Fibroblast of mammary gland (primary cell): ENCODE measurements at regions not wholly inside any gene's neighbourhood (a gene's known extent, or its start where the extent isn't known, plus 50 kb on each side); places are given as distances from the start of the nearest gene placed in this dataset.

Experiments used
- DNase-seq: peaks from one replicate; pipeline ENCODE4 v3.0.0-alpha.2; 2010; ENCODE audit warnings: low read depth
- H3K4me3 ChIP-seq: 2 replicates; pipeline ENCODE4 v1.5.1; 2011; ENCODE audit warnings: low read depth, mild to moderate bottlenecking, low read length, moderate library complexity; ENCODE audit not compliant: control insufficient read depth
- TF ChIP-seq, protein P1 (sequence below): conservative IDR thresholded peaks from 2 replicates; pipeline ENCODE4 v1.5.1; 2011; ENCODE audit warnings: low read depth, low read length, inconsistent platforms; ENCODE audit not compliant: control insufficient read depth, insufficient read depth

DNA sequence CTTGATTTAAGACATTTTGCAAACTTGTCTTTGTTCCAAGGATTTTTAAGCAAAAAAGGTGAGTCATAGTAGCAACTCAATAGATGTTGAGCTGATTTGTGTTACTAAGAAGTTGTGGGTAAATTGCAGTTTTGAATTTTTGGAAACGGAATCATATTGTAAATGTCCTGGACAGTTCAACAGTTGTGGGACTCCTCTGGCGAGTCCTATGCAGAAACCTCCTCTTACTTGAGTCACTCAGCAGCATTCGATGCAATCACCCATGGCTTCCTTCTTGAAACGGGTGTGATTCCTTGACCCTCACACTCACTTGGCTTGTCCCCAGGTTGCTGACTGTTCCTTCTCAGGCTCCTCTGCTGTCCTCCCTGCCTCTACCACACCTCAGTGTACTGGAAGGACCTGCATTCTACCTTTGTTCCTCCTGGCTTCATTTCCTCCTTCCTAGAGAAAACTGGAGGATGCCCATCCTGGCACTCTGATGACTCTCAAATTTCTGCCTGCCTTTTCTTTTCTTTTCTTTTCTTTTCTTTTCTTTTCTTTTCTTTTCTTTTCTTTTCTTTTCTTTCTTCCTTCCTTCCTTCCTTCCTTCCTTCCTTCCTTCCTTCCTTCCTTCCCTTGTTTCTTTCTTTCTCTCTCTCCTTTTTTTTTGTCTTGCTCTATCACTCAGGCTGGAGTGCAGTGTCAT, 52.8 kb upstream of the DGKG start:
- no peak overlapping the region for H3K4me3 ChIP-seq
- TF ChIP-seq, protein P1, sequence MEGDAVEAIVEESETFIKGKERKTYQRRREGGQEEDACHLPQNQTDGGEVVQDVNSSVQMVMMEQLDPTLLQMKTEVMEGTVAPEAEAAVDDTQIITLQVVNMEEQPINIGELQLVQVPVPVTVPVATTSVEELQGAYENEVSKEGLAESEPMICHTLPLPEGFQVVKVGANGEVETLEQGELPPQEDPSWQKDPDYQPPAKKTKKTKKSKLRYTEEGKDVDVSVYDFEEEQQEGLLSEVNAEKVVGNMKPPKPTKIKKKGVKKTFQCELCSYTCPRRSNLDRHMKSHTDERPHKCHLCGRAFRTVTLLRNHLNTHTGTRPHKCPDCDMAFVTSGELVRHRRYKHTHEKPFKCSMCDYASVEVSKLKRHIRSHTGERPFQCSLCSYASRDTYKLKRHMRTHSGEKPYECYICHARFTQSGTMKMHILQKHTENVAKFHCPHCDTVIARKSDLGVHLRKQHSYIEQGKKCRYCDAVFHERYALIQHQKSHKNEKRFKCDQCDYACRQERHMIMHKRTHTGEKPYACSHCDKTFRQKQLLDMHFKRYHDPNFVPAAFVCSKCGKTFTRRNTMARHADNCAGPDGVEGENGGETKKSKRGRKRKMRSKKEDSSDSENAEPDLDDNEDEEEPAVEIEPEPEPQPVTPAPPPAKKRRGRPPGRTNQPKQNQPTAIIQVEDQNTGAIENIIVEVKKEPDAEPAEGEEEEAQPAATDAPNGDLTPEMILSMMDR = no peak
- DNase-seq = peak; percentile 100

DNA sequence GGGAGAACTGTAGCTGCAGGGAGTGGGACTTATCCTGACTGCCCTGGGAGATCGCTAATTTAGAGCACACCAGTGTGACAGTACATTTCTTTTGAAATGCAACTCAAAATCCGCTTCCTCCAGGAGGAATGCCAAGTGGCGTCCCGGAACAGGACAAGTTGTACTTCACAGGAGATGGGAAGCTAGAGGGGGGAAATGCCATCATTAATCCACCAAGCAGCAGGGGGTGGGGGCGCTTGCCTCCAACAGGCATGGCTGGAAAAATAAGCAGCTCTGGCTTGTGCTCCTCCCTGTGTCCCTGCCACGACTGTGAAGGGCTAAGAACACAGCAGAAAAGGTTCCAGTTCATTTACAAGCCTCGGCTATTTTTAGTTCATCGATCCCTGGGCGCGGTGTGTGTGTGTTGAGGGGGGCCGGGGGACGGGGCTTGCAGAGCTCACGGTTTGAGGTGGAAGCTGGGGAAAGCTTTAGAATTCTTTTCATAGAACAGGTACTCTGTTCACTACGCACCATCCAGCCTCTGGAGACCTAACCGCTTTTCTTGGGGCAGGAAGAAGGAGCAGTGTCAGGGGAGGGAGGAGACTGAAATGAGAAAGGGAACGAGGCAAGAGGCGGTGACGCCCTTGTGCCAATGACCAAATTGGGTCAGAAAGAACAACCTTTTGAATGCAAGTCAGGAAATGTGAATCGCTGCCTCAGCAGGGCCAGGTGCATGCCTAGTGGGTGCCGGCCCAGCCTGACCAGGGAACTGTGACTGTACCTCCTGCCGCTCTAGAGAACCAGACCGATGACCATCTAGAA, 51.8 kb upstream of the DGKG start:
- peak; percentile 64 for DNase-seq
- peak overlapping the region; percentile 36 for H3K4me3 ChIP-seq
- TF ChIP-seq, protein P1 = no peak

DNA sequence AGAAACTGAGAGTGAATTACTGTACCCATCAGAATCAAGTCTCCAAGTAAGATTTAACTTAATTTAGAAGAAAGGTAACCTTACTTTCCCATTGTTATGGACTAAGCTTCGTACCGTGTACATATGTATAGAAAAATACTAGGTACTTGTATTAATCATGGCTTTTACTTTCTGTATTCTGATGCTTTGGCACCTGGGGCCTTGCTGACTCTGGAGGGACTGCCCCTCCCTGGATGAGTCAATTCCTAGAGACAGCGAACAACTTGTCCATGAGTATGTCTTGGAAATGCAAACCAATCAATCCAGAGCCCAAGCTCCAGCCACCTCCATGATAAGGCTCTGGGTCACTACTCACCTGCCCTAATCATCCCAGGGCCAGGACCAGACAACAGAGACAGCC, 50.0 kb upstream of the DGKG start:
- no peak overlapping the region for H3K4me3 ChIP-seq
- TF ChIP-seq, protein P1 = no peak
- DNase-seq = peak; percentile 55
